Brain microvascular endothelial cell (primary cell): ENCODE measurements at regions not wholly inside any gene's neighbourhood (a gene's known extent, or its start where the extent isn't known, plus 50 kb on each side); places are given as distances from the start of the nearest gene placed in this dataset.

Experiments
- DNase-seq: peaks from one replicate; pipeline ENCODE4 v3.0.0-alpha.2; 2020
- H3K27ac ChIP-seq: fragments of 250-450 bp; sonication (Bioruptor Pico); 2 replicates; pipeline ENCODE4 v1.5.1; 2020; ENCODE audit warnings: mild to moderate bottlenecking, moderate library complexity
- H3K27me3 ChIP-seq: fragments of 250-450 bp; sonication (Bioruptor Pico); replicated peaks from 2 replicates; pipeline ENCODE4 v1.5.1; 2020; ENCODE audit warnings: mild to moderate bottlenecking
- H3K36me3 ChIP-seq: fragments of 250-450 bp; sonication (Bioruptor Pico); replicated peaks from 2 replicates; pipeline ENCODE4 v1.5.1; 2020; ENCODE audit warnings: mild to moderate bottlenecking
- H3K4me3 ChIP-seq: 2 replicates; pipeline ENCODE4 v1.5.1; 2011; ENCODE audit warnings: low read depth, mild to moderate bottlenecking, control low read depth, low read length, moderate library complexity
- in situ Hi-C: cut with HindIII; loops from 2 replicates; pipeline ENCODE4 v1.10.0; 2017; ENCODE audit warnings: low sequenced_read_pairs, low pct_ligation_motif_present
- TF ChIP-seq, protein P1 (sequence below): IDR thresholded peaks from 2 replicates; pipeline ENCODE4 v1.5.1; 2011; ENCODE audit warnings: low read depth, mild to moderate bottlenecking, moderate library complexity, low read length, control low read depth, inconsistent platforms; ENCODE audit errors: missing control alignments

DNA sequence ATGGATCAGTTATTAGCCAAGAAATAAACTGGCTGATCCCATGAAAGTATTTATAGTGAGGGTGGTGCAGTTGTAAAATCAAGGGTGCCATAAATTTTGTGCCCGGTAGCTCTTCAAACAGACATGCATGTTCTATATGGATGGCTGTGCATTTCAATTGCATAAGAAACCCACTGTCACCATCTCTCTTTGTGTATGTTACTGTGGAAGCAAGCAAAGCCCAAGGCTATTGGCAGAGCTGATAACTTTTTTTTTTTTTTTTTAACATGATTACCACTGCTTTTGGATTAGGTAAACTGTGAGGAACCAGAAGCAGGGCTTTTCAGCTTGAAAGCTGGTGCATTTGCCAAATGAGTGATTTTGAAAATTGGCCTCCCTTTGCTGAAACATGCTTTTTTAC, 332.6 kb downstream of the SOX11 start:
- Histone ChIP-seq H3K36me3 (no peaks in the 10 kb centered on the region), H3K27ac (no peak overlapping the region), H3K4me3 (no peak overlapping the region), H3K27me3 (no peaks in the 10 kb centered on the region)
- TF ChIP-seq, protein P1, sequence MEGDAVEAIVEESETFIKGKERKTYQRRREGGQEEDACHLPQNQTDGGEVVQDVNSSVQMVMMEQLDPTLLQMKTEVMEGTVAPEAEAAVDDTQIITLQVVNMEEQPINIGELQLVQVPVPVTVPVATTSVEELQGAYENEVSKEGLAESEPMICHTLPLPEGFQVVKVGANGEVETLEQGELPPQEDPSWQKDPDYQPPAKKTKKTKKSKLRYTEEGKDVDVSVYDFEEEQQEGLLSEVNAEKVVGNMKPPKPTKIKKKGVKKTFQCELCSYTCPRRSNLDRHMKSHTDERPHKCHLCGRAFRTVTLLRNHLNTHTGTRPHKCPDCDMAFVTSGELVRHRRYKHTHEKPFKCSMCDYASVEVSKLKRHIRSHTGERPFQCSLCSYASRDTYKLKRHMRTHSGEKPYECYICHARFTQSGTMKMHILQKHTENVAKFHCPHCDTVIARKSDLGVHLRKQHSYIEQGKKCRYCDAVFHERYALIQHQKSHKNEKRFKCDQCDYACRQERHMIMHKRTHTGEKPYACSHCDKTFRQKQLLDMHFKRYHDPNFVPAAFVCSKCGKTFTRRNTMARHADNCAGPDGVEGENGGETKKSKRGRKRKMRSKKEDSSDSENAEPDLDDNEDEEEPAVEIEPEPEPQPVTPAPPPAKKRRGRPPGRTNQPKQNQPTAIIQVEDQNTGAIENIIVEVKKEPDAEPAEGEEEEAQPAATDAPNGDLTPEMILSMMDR: no peak
- in situ Hi-C loops: no loop called here
- no peak for DNase-seq

GRCh38 chr2:6025391-6025790, 333.2 kb downstream of the SOX11 start:
- in situ Hi-C loops: no loop called here
- Histone ChIP-seq H3K27me3 (no peaks in the 10 kb centered on the region), H3K27ac (no peak overlapping the region), H3K36me3 (no peaks in the 10 kb centered on the region), H3K4me3 (no peak overlapping the region)
- no peak for DNase-seq
- TF ChIP-seq, protein P1: no peak

- in situ Hi-C loops: no loop called here
These were observed 334.9 kb downstream of the SOX11 start for GRCh38 chr2:6027066-6027465.

DNA sequence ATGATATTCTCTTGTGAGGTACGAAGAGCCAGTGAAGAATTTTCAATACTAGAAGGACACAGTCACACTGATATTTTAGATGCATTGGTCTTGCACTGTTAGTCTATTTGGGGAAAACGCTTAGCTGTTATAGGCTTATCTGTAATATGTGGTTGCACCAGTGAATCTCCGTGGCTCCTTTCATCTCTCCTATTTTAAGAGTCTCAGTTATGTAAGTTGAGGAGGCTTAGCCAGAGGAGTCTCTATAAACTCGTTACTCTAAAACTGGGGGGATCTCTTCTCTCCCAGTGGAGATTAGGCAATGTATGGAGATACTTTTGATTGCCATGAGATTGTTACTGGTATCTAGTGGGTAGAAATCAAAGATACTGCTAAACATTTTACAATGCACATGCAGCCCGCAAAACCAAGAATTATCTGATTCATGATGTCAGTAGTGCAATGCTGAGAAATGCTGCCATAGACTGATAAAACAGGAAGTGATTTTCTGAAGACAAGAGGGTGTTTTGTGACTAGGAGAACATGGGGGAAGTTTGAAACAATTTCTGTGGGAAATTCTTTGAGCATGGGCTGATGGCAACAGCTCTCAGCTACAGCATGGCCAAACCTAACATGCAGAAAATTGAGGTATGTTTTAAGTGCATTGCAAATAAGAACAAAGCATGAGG, 339.1 kb downstream of the SOX11 start:
- DNase-seq: no peak
- TF ChIP-seq, protein P1: no peak
- in situ Hi-C loops: no loop called here
- no peak overlapping the region for H3K27ac ChIP-seq
- H3K36me3 ChIP-seq: no peaks in the 10 kb centered on the region
- no peak overlapping the region for H3K4me3 ChIP-seq
- H3K27me3 ChIP-seq: no peaks in the 10 kb centered on the region

More at GRCh38 chr2:6027066-6027465, 334.9 kb downstream of the SOX11 start:
- Histone ChIP-seq H3K27me3 (no peaks in the 10 kb centered on the region), H3K4me3 (no peak overlapping the region), H3K36me3 (no peaks in the 10 kb centered on the region), H3K27ac (no peak overlapping the region)
- TF ChIP-seq, protein P1: no peak
- no peak for DNase-seq

DNA sequence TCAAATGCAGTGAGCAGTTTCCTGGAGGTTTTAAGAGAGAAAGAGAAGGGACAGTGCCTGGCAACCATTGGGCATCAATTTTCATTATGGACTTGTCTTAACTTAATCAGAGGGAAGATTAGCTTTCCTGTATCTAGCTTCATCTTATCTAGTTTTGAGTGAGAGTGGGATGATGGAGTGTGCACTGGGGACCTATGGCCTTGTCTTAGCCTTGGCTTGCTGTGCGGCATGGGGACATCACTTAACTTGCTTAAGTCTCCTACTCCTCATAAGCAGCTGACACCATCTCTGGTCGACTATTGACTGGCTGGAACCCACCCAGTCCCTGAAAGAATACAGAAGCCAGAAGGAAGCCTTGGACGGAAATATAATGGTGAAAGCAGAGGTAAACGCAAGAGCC, 344.0 kb downstream of the SOX11 start:
- in situ Hi-C loops: no loop called here
- no peaks in the 10 kb centered on the region for H3K36me3 ChIP-seq
- no peak overlapping the region for H3K4me3 ChIP-seq
- H3K27ac ChIP-seq: no peak overlapping the region
- TF ChIP-seq, protein P1: no peak
- H3K27me3 ChIP-seq: no peaks in the 10 kb centered on the region
- DNase-seq: no peak

- DNase-seq: no peak
- Histone ChIP-seq H3K27me3 (no peaks in the 10 kb centered on the region), H3K4me3 (no peak overlapping the region), H3K36me3 (no peaks in the 10 kb centered on the region), H3K27ac (no peak overlapping the region)
- in situ Hi-C loops: no loop called here
- TF ChIP-seq, protein P1: no peak
These were observed 351.1 kb downstream of the SOX11 start for GRCh38 chr2:6043238-6043637.
